Activated CD4-positive, alpha-beta T cell treated with anti-CD3 and anti-CD28 coated beads for 1 hour (primary cell): ENCODE measurements at regions not wholly inside any gene's neighbourhood (a gene's known extent, or its start where the extent isn't known, plus 50 kb on each side); places are given as distances from the start of the nearest gene placed in this dataset.

ENCODE experiments used
- DNase-seq: peaks from one replicate; pipeline ENCODE4 v3.0.0-alpha.2; 2020

DNA sequence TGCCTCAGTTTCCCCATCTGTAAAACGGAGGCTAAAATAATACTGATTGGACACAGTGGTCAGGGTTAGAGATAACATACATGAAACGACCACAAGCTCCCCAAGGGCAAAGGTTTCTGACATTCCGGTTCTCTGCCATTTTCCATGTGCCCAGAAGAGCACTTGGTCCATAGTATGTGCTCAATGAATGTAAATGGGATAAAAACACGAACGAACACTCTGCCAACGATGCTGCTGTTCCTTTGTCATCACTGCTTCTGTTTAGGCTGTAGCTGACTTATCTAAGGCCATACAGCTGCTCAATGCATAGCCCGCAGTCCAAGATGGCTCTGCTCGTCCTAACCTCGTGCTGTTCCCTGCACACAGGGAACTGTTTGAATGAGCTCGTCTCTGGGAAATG is 102.0 kb downstream of the RMI2 start:
- DNase-seq: no peak

DNA sequence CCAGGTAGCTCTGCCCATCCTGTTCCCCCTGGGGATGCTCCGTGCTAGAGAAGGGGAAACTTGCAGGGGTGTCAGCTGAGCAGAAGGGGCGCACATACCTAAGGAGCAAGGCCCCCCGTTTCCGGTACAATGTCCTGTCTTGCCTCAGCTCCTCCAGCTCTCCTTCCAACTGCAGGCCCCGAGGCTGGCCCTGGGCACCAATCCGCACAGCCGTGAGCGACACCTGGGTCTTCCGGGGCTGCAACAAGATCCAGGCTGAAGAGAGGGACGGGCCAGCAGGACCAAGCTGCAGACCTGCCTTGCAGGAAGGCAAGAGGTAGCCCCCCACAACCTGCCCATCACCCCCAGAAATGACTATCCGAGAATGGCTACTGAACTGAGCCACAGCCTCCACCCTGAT is 102.6 kb downstream of the RMI2 start:
- DNase-seq: no peak

DNA sequence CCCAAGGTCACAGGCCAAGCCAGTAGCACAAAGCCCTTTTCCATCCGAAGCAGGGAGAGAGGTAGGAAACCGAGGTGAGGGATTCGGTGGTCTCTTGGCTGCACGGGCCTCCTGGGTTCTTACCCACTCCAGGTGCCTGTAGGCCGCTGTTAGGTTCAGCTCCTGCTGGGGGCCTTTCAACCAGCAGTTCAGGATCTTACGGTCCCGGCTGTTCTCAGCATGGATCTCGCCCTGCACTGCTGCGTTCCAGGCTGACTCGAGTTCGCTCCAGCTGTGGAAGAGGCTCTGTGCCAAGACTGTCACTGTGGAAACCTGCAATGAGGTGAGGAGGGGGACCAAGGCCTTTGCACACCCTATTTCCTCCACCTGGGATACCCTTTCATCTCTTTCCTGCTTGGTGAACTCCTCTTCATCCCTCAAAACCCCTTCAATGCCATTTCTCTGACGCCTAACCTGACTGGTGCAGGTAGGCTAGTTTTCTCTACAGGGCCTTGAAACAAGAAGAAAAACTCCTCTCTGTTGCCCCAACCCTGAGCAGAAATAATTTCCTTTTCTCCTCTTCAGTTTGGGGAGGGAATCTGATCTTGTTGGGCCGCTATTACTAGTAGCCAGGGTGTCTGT is 103.6 kb downstream of the RMI2 start:
- no peak for DNase-seq

DNA sequence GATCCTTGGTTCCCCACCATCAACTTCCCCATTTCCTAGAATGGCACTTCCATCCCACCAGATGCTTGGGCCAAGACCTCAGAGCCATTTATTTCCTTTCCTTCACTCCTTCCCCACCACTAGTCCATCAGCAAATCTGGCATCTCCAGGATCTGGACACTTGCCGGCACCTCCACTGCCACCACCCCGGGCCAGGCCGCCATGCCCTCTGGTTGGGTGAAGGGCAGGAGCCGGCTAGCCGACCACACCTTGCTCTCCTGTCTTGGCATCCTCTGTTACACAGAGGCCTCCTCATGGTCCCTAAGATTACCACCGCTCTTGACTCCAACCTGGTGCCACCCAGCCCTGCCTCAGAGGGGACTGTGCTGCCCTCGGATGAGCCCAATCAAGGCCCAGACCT is 104.5 kb downstream of the RMI2 start:
- no peak for DNase-seq

DNA sequence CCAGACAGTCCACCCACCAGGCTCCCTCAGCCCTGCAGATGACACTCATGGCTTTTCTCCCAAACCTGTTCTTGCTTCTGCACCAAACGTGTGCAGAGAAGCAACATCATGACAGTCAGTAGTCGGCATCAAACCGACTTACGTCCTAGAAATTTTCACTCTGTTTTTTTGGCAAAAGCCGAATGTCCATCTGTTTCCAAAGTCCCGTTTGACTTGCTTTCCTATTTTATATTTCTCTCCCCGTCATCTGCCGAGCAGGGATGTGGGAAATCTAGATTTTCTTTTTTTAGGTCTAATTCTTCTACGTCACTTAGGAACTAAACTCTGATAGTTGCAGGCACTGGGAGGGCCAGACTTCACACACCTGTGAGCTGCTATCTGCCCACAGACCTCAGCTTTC is 104.9 kb downstream of the RMI2 start:
- DNase-seq: no peak

DNA sequence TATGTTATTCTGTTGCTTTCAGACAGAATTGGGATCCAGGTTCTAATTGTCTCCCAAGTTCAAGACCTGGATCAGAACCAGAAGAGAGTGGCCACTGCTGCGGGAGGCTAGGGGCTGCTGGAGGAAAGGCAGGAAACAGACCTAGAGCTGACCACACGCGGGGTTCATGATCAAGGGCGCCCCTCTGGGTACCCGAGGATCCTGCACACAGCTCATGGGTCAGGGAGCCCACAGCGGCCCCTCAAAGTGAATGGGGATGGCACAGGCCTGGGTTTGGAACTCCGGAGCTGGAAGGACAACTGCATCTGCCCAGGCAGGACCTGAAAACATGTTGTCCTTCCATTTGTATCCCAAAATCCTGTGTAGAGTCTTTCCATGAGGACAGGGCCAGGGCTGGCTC is 107.0 kb downstream of the RMI2 start:
- no peak for DNase-seq

DNA sequence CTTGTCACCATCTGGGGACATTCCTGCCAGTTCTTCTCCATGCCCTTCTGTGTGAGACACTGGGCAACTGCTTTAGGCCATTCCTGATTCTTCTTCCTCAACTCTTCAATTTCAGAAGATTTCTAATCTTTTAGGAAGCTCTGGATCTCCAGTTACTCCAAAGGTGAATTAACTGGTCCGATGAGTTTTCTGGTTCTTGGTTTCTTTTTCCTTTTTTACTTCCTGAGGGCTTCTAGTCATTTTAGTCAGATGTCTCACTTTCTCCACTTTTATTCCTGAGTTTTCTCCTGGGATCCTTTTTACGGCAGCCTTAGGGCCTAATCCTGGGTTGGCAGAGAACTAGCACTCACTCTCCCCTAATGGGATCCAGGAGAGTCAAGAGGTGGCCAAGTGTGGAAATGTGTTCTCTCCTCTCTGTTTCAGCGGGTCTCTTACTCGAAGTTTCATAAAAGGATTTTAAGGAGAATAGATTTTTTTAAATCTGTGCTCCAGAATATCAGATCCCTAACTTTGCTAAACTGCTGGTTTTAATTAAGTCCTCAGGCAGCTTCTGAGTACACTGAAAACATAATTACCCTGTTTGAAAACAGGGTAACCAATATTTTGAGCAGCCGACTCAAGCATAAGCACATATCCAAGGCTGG is 107.6 kb downstream of the RMI2 start:
- no peak for DNase-seq

DNA sequence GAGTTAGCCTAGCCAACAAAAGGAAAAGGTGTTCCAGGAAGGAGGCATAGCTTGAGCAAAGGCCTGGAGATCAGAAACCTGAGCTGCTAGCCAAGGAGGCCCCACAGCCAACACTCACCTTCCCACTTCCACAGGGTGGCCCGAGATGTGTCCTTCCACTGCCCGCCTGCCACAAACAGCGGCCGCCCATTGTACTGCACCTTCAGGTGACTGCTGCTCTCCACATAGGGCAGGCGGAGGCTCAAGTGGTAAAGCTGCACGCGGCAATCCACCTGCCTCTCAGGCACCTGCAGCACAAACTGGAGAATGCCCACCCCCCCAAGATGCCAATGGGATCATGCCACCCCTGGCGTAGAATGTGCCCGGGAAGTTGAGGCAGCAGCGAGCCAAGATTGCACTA is 111.5 kb downstream of the RMI2 start:
- DNase-seq: no peak

DNA sequence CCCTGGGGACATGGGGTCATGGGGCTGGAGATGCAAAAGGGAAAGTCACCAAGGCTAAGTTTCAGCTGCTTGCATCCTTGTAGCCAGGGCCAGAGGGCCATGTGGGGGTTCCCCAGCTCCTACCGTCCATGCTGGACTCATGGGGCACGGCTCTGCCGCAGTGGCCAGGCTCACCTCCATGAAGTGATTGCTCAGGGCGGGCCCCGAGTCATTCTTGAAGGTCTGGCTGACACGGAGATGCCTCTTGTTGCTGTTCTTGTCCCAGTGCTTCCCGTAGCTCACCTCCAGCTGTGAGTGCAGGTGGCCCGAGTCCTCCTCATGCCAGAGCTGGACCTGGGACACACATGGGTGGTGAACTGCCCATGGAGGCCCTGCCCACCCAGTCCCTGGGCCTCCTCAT is 114.5 kb downstream of the RMI2 start:
- DNase-seq: no peak

DNA sequence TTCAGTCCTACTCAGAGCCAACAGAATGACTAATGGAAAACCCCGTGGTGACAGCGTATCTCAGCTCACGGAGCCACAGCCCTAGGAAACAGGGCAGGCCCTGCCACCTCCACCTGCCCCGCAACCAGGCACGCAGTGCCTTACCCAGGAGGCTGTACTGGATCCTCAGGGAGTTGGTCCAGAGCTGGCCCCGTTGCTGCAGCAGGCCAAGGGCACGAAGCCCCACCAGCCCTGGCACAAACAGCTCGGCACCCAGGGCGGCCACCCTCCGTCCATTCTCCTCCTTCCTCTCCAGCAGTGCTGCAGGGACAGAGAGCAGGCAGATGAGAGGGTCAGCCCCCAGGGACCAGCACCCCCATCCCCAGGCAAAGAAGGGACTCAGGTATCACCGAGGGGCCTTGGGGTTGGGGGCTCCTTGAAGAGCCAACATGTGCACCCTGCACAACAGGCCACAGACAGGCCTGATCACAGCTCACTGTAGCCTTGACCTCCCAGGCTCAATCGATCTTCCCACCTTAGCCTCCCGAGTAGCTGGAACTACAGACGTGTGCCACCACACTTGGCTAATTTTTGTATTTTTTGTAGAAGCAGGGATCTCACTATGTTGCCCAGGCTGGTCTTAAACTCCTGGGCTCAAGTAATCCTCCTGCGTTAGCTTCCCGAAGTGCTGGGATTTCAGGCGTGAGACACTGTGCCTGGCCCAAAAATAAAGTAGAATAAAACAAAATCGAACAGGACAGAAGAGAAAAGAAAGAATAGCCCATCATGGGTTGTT is 115.7 kb downstream of the RMI2 start:
- DNase-seq: no peak

DNA sequence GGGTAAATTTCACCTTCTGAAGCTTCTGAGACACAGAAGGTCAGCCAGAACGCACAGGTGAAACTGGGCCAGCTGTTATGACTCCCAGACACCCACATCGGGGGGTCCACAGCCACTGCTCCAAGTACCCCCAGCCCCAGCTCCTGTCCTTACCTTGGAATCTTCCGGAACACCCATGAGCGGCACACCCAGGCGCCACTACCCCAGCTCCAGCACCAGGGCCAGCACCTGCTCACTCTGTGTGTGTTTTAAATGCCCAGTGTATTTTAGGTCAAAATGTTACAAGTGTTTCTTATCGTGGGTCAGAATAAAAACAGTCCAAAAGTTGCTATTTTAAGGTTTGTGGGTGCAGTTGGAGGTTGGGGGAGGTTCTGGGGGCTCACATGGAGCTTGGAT is 116.3 kb downstream of the RMI2 start:
- DNase-seq: no peak

DNA sequence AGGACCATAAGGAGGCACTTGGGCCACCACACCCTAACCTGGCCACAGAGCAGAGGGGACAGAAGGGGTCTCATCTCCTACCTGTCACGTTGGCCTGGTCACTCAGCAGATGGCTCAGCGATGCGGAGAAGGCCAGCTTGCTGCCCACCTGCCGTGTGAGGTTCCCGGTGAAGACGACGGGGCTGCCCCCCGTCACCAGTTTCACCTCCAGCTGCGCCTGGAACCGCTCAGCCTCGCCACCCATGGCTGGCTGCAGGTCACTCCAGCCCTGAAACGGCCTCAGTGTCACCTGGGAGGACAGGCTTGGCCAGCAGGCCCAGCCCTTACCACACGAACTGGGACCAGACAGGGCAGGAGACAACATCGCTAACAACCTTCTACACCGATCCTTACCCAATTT is 116.8 kb downstream of the RMI2 start:
- DNase-seq: no peak

DNA sequence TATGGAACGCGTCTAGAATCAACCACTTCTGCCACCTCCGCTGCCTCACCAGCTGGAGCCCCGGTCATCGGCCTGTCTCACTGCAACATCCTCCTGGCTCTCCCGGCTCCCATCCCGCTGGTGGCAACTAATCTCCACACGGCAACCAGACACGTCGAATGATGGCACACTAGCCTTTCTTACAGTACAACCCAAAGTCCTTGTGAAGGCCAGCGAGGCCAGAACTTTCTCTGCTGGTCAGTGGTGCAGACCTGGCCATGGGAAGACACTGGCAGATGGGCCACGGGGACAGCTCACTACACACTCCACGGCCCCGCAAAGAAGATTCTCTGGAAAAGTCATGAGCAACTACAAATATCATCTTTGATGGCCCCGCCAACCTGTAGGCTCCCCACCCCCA is 117.6 kb downstream of the RMI2 start:
- no peak for DNase-seq

DNA sequence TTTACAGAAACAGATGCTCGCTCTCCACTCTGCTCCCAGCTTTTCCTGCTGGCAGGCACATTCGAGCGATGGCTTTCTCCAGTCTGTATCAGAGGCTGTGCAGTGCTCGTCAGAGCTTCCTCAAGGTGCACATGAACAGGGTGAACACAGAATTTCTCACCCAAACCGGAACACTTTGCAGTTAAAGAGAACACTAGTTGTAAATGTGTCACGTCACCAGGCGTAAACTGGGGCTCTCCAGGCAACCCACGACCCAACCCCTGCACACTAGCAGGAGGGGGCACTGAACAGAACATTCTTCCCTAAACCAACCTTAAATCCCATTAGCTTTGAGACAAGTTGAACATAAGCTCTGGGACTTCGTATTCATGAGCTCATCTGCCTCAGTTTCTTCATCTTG is 119.0 kb downstream of the RMI2 start:
- no peak for DNase-seq

DNA sequence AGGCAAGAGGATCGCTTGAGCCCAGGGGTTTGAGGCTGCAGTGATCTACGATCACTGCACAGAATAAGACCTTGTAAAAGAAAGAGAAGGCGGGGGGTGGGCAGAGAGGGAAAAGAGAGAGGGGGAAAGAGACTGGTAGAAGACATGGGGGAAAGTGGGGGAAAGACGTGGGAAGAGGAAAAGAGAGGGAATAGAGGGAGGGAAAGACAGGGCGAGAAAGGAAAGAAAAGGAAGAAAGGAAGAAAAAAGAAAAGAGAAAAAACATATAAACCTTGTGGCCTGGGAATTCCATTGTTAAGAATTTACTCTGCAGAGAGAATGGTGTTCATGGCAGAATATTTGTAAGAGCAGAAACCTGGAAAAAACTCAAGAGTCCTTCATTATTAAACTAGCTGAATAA is 120.4 kb downstream of the RMI2 start:
- DNase-seq: no peak

DNA sequence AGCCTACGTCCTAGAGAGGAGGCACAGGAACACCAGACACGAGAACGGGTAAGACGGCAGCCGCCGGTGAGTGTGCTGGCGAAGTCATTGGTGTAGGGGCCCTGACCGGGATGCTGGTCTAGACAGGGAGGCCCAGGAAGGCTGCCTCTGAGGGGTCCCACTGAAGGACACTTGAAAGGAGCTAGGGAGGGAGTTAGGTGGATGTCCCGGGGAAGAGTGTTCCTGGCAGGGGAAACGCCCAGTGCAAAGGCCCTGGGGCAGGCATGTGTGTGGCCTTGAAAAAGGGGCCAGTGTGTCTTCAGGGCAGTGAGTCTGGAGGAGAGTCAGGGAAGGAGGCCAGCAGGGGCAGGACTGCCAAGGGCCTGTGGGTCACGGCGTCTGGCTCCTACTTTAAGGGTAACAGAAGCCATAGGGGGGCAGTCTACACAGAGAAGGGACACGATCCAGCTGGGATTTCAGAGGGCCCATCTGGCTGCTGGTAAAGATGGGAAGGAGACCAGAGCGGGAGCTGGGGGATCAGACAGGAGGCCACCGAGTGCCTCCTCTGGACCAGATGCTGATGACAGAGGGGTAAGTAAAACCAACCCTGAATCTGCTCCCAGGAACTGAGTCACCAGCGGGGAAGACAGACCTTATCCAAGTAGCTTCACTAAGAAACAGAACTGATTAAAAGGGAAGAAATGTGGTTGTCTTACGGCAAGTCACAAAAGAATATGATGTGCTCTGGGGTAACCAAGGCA is 115.9 kb downstream of the LITAF start:
- DNase-seq: no peak

DNA sequence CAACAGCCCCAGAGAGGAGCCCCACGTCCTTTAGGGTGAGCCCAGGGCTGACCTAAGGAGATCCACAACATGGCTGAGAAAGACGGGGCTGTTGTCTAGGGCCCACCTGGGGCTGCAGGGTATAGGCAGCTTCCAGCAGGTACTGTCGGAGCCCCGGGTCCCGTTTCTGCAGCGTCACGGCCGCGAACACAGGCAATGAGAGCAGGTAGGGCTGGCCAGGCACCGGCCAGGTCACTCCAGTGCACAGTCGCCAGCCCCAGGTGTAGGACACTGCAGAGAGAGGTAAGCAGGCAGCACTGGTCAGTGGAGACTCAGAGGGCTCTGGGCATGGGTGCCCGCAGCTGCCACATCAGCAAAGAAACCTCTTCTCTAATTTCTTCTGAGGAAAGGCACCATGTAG is 115.2 kb downstream of the LITAF start:
- no peak for DNase-seq

DNA sequence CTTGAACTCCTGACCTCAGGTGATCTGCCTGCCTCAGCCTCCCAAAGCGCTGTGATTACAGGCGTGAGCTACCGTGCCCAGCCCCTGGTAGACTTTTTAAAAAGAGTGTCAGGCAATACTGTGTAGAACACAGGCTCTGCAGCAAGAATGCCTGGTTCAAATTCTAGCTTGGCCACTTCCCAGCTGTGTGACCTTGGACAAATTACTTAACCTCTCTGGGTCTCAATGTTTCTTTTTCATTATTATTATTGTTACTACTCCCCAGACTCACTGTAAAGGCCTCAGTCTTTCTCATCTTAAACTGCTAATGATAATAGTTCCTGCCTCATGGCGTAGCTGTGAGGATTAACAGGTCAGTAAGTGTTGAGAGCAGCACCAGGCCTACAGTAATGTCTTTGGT is 114.3 kb downstream of the LITAF start:
- DNase-seq: no peak

DNA sequence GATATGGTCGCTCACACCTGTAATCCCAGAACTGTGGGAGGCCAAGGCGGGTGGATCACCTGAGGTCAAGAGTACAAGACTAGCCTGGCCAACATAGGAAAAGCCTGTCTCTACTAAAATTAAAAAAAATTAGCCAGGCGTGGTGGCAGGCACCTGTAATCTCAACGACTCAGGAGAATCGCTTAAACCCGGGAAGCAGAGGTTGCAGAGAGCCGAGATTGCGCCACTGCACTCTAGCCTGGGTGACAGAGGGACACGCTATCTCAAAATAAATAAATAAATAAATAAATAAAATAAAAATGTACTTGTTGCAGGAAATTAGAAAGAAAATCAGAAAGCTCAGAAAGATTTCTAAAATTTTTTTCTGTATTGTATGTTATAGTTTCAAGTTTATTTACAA is 113.9 kb downstream of the LITAF start:
- DNase-seq: no peak

DNA sequence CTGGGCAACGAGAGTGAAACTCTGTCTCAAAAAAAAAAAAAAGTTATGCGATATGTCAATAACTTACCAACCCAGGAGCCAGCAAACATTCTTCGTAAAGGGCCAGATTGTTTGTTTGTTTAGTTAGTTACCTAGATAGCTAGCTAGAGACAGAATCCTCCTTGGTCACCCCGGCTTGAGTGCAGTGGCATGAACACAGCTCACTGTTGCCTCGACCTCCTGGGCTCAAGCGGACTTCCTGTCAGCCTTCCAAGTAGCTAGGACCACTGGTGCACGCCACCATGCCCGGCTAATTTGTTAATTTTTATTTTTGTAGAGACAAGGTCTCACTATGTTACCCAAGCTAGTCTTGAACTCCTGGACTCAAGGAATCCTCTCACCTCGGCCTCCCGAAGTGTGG is 113.0 kb downstream of the LITAF start:
- no peak for DNase-seq

DNA sequence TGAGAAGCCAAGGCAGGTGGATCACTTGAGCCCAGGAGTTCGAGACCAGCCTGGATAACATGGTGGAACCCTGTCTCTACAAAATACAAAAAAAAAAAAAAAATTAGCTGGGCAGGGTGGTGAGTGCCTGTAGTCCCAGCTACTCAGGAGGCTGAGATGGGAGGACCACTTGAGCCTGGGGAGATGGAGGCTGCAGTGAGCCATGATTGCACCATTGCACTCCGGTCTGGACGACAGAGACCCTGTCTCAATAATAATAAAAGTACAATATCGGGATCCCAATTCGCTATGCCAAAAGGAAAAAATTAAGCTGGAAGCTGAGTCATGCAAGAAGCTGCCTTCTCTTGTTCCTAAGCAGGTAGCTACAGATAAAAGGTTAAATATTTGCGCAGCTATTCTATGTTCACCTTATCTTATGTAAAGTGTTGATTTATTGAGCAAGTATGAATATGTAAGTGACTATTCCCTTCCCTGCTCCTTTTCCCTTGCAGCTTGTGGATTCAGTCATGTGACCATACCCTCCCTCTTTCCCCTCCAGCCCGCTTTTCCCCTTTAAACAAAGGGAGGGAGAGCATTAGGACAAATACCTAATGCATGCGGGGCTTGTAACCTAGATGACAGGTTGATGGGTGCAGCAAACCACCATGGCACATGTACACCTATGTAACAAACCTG is 112.0 kb downstream of the LITAF start:
- DNase-seq: no peak

DNA sequence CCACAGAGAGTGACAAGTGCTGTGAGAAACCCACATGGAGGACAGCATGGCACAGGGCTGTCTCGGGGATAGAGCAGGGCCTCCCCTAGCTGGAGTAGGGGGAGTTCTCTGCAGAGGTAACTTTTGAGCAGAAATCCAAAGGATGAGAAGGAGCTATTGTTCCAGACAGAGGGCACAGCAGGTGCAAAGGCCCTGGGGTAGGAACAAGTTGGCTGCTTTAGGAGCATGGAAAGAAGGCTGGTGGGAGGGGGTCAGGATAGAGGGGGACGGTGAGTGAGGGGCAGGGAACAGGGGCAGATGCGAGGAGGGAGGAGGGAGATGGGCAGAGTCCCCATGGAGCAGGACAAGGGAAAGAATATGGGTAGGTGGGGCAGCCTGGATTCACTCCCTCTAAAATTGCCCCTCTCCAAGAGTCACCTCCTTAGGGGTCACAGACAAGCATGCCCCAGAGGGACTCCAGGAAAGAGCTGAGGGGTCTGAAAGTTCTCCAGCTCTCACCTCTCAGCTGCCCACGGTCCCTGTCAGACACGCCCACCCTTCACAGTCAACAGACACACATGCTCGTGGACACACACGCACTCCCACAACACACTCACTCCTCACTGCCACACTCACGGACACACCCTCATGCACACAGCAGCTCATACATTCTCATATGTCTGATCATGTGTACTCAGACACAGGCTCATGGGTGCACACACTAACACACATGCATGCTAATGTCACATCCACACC is 110.7 kb downstream of the LITAF start:
- DNase-seq: no peak

DNA sequence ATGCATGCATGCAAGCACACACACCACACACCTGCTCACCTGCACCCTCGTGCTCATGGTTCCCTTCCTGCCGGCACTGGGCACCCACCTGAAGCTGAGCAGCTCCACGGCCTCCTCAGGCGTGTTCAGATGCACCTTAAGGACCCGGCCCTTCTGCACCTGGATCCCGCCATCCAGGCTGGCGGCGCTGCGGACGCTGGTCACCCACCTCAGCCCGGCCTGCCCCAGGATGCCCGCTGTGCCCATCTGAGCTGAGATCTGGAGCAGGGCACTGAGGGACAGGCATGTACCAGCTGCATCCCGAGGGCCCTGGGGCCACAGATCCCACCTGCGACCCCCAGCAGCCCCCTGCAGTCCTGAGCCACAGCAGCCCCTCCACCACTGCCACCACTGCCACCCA is 110.0 kb downstream of the LITAF start:
- no peak for DNase-seq
